ENCODE measurements at regions not wholly inside any gene's neighbourhood (a gene's known extent, or its start where the extent isn't known, plus 50 kb on each side); places are given as distances from the start of the nearest gene placed in this dataset.
"Not testable (repeated sequence)": the region's sequence is repeated elsewhere in the genome, so short reads cannot be mapped to it uniquely, and the experiment has no call there.

DNA sequence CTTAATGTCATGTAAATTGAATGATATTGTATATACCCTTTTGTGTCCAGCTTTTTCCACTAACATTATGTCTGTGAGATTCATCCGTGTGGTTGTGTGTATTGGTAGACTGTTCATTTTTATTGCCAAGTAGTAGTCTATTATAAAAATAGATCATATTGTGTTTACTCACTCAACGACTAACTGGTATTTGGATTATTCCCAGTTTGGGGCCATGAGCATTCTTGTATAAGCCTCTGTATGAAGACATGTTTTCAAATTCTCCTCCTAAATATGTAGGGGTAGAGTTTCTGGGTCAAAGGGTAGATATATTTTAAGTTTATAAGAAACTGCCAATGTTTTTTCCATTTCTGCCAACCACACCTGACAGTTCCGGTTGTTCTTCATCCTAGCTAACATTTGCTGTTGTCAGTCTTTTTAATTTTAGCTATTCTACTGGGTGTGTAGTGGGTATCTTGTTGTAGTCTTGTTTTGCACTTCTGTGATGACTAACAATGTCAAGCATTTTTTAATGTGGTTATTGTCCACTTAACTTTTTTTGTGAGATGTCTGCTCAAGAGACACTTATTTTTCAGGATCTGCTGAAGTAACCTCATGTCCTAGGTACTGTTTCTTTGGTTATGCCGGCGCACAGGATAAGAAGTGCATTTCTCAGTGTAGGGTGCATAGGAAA lies 93.2 kb downstream of the DACT1 start:
- DNase-seq (ENCODE audit: low read depth) = peak; percentile 84

DNA sequence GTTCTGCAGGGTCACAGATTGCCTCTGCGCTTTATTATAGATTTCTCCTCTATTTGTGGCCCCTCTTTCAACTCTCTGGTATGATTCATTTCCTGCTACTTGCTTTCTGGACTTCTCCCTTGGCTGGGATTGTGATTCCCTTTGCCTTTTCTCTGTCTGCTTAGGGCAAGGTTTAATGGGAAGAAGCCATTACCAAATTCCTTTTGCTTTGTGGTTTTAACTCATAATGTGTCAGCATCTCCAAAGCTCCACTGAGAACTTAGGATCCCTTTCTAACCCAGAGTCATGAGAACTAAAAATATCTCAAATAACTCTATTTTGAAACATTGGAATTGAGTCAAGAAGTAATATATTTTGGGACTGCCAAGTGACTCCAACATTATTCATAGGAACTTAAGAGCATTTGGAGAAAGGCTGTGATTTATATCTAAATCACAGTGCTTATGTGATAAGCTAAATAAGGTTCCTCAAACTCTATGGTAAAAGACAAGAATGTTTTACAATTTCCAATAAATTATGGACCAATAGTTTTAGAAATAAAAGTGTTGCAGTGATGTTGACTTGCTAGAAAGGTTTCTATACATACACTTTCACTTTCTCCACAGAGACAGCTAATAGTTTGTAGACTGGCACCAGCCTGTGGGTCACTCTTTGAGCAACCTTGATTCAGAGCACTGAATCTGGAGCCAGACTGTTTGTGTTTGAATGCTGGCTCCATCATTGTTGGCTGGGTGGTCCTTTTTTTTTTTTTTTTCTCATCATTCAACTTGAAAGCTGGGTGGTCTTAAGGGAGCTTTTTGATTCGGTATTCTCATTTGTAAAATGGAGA lies 93.9 kb downstream of the DACT1 start:
- peak; percentile 99 for DNase-seq (ENCODE audit: low read depth)

DNA sequence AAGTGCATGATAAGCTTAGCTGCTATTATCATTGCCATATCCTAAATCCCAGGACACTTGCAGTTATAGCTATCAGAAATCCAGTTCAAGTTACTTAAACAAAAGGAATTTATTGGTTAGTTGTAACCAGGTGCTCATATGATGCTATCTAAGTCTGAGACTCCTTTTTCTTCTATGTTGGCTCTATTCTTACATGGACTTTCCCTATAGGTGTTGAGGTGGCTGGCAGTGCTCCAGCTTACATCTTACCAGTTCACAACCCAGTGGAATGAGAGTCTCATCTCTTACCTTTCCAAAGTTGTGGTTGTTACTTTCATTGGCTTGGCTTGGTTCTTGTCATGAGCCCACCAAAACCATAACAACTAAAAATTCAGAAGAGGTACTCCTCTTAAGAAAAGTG lies 94.6 kb downstream of the DACT1 start:
- no peak for DNase-seq (ENCODE audit: low read depth)

DNA sequence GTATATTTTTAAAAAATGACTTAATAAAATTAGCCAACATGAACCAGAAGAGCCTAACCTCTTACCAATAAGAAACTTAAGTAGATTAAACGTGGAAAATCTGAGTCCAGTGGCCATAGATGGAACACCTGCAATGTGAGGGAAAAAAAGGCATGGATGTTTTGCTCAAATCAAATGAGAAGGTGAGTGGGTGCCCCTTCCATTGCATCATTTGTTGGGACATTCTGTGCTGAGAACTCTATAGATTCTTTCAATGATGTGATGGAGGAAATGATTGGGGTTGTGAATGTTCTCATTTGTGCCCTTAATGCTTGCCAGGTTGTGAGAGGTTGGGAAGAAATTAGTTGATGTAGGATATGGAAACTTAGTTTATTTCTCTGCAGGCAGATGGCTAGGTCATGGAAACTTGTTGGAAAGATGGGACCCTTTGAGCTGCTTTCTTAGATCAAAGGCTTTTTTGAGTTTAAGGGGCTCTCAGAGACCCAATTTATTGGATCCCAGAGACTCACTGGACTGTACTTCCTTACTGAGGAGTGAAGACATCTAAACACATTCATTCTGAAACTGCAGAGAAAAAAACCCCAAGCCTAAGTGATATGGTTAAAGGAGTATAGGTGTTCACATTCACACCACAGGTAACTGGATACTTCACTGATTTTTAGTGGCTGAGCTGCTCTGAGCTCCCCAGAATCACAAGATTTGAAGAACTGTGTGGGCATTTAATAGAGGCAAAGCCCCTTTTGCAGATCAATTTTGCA lies 95.9 kb downstream of the DACT1 start:
- DNase-seq (ENCODE audit: low read depth) = no peak

DNA sequence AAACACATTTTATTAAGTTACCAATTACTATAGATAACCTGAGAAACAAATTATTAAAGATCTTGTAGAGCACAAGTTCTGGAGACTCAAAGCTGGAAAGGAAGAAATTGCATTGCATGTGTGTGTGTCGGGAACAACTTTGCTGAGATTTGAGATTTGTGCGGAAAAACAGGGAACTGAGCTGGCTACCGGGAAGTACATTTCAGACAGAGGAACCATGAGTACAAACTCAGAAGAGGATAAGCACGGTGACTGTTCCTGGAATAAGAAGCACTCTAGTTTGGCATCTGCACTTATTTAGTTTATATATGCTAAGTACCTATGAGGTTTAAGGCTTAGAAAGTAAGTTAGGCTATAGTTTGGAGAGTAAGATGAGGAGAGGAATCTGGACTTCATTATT lies 97.8 kb downstream of the DACT1 start:
- DNase-seq (ENCODE audit: low read depth) = no peak

DNA sequence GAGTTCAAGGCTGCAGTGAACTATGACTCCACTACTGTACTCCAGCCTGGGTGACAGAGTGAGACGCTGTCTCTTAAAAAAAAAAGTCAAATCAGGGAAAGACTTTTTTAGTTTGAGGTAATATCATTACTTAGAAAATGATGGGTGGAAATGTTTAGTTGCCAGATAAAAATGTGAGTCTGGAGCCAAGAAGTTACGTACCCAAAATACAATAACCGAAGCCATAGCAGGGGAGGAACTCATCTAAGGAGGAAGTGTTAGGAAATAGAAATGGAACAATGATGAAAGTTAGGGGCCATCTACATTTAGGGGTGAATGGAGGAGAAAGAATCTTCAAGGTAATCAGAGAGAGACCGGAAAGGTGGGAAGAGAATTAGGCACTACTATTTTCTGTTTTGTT lies 98.8 kb downstream of the DACT1 start:
- no peak for DNase-seq (ENCODE audit: low read depth)

DNA sequence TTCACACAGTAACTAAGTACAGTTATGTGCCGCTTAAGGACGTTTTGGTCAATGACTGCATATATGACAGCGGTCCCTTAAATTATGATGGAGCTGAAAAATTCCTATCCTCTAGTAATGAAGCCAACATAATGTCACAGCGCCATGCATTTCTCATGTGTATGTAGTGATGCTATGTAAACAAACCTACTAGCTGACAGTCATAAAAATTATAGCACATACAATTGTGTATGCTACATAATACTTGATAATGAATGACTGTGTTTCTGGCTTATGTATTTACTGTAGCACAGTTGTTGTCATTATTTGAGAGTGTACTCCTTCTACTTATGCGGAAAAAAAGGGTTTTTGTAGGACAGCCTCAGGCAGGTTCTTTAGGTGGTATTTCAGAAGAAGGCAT lies 99.7 kb downstream of the DACT1 start:
- DNase-seq (ENCODE audit: low read depth) = no peak

DNA sequence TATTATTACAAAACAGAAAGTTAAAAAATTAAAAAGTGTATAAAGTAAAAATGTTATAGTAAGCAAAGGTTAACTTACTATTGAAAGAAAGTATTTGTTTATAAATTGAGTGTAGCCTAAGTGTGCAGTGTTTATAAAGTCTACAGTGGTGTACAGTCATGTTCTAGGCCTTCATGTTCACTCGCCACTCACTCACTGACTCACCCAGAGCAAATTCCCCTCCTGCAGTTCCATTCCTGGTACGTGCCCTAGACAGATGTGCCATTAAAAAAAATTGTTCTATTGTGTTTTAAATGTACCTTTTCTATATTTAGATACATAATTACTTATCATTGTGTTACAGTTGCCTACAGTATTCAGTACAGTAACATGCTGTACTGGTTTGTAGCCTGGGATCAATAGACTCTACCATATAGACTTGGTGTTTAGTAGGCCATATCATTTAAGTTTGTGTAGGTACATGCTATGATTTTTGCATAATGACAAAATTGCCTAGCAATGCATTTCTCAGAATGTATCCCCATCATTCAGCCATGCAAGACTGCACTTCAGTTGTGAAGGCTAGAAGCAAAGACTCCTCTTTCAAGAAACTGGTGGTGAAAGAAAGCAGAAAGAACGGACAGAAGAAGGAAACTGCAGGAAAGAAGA lies 100.6 kb downstream of the DACT1 start:
- DNase-seq (ENCODE audit: low read depth) = peak; percentile 91

DNA sequence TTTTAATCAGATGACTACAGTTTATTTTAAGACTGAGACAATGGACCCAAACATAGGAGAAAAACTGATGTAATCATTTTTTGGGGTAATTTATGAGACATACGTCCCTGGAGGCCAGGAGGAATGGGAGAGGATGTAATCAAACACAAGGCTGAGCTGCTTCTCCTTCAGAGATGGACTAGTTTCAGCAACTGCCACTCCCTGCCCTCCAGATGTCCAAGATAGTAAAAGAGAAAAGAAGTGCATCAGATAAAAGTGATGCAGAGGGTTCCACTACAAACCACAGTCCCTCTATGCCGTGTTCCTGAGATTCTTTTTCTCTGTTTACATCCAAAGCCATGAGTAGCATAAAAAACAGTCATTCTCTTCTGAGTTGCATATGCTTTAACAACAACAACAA lies 101.1 kb downstream of the DACT1 start:
- no peak for DNase-seq (ENCODE audit: low read depth)

DNA sequence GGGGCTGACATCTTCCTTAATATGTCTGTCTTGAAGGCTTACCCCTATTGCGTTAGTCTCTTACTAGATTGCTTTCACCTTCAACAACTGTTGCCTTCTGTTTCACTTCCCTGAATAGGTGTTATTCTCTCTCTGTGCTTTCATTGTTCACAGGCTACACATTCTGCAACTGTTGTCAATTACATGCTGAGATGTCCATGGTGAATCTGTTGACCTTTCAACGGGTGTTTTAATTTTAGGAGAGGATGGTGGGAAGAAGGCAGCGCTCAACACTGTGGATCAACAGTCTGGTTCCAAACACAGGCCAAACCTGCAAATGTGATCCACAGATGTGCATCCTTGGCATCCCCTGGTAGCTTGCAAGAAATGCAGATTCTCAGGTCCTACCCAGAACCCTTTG lies 101.9 kb downstream of the DACT1 start:
- DNase-seq (ENCODE audit: low read depth) = no peak

DNA sequence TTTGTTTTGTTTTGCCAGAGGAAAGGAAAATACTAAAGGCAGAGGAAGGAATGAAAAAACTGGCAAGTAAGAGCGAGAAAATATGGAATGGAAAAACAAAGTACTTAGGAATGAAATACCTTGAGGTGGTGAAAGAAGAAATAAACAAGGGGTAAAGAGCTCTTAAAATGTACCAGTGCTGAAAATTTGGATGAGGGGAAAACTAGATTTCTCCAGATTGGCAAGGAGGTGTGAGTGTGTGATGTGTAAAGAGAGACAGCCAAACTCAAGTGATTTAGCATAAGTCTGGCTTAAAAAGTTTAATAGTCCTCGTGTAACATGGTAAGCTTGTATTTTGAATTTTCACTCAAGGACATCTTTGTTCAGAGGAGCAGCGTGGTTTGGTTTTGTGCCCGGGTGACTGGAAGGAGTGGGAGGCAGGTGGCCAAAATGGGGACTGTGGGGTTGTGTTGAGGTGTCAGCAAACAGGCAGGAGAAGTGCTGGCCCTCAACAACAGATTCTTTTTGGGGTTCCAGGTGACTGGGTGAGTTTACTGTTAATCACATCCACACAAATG lies 102.7 kb downstream of the DACT1 start:
- peak; percentile 18 for DNase-seq (ENCODE audit: low read depth)

DNA sequence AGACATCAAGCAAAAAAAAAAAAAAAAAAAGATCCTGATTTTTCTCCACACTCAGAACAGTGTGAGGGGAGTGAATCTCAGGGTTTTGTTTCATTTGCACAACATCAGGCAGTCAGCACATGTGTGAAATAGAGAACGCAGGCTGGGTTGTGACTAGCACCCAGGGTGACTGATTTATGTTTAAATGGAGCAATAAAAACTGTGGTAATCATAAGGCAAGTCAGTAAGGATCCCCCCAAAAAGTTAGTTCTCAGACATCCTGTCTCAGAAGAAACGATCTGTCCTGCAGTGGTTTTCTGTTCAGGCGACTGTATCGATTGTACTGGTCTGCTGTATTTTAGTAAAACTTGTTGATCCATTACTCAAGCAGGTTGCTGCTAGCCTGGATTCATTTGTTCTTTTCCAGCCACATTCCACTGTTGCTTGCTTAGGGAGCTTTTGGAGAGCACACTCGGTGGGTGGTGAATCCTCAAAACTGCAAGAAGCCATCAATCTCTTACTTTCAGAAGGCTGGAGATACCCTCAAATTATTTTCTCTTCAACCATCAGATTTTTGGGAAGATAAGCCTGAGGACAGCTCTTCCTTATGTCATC lies 107.1 kb downstream of the DACT1 start:
- DNase-seq (ENCODE audit: low read depth) = no peak

DNA sequence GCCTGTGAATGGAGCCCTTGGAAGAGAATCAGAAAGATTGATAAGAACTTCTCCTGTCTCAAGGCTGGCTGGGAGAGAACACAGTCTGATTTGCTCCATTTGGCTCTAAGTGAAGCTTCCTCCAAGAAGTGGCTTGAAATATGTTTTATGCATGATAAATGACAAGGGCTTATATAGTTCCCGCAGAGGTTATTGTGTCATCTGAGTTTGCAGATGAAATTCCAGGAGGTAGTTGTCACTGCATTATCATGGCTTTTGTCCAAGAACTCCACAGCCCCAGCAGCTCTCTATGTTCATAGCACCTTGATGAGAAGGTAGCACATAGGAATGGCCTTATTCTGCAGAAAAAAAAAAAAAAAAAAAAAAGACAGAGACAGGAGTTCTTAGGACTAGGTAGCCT lies 108.5 kb downstream of the DACT1 start:
- peak; percentile 78 for DNase-seq (ENCODE audit: low read depth)

DNA sequence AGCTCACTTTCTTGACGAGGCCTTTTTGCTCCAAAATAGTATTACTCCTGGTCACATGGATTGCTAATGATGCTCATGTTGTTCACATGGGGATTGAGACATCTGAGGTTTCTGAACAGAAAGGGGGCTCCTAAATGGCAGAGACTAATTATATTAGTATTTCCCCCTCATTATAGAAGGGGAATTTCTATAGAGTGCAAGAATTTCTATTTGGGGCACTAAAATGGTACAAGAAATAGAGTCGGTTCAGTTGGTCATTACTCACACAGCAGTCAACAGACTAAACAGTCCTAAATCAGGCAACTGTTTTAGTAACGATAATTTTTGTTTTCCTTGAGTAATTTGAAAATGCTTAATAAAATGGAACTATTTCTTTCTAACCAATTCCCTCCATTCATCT lies 108.9 kb downstream of the DACT1 start:
- DNase-seq (ENCODE audit: low read depth) = no peak

DNA sequence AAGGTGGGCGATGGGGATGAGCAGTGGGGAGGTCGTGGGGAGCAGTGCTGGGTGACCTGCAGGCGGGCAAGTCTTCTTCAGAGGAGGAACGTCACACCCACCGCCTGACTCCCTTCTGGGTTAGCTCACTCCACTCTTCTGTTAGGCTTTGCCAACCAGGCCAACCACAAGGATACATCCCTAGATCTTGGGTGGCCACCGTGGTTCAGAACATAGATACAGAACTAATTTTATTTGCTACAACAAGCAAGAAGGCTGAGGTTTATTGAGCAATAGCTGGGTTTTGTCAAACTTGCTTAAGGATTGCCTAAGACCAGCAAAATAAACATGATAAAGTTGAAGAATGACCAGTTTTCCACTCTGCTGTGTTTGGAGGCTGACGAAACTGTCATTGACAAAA lies 109.4 kb downstream of the DACT1 start:
- DNase-seq (ENCODE audit: low read depth) = peak; percentile 98

DNA sequence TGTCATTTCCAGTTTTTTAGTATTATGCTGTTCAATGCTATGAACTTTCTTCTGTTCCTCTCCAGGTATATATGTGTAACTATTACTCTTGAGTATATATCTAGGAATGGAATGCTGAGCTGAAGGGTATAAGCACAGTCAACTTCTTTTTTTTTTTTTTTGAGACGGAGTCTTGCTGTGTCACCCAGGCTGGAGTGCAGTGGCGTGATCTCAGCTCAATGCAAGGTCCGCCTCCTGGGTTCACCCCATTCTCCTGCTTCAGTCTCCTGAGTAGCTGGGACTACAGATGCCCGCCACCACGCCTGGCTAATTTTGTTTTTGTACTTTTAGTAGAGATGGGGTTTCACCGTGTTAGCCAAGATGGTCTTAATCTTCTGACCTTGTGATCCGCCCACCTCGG lies 110.5 kb downstream of the DACT1 start:
- not testable (repeated sequence) for DNase-seq (ENCODE audit: low read depth)

DNA sequence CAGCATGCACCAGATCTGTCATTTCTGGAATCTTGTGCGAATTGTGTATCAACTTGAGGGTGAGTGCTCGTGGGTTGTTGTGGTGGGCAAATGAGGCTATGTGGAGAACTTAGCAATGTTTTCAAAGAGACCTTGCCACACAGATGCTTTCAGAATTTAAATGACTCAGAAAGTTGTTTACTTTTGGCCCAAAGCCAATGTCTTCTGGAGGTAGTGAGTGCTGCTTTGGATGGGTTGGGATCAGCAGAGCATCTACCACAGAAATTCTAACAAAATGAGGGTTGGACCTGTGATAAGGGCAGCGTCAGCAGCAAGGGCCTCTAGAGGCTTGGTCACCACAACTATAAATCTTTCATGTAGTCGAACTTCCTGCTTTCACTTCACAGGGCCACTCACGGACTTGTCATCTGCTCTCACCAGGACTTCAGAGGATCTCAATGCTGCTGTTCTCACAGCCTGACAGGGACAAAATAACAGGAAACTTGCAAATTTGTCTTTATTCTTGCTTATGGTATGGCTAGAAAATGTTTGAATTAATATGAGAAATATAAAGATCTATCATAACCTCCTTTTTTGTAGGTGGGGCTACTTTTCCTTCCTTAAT lies 111.4 kb downstream of the DACT1 start:
- peak; percentile 98 for DNase-seq (ENCODE audit: low read depth)

DNA sequence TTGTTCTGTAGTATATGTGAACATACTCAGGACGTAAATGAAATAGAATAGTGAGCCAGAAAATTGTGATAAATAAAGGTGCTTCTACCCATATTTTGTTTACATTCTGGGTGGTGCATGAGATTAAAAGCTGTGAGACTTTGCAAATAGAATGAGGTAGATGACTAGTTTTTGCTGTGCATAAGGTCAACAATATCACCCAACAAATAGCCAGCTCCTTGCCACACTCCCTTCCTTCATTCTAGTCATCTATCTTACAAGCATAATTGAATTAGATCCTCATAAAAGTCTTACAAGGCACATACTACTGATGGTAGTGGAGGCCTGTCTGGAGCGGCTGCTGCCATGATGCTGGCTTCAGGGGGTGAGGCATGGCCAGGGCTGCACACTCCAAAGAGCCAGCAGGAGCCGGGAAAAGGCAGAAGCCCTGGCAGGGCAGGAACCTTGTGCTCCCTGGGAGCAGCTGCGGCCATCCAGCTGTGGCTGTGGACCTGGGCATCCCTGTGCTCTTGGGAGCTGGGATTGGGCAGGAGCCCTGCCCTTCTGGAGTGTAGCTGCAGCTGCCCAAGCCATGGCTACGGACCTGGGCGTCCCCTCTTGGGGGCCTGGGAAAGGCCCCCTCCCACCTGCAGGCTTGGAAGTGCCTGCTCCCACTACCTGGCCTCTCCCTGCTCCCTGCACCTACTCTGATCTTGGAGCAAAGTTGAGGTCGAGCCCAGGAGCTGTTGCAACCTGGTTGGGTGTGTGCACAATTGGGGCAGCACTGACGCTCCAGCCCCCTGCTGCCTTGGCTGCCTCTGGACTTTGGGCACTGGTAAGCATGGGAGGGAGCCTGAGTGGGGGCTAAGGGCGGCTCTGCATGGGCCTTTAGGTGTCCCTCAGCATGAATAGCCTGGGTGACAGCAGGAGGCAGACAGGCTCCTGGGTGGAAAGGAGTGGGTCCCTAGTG lies 112.8 kb downstream of the DACT1 start:
- DNase-seq (ENCODE audit: low read depth) = no peak

DNA sequence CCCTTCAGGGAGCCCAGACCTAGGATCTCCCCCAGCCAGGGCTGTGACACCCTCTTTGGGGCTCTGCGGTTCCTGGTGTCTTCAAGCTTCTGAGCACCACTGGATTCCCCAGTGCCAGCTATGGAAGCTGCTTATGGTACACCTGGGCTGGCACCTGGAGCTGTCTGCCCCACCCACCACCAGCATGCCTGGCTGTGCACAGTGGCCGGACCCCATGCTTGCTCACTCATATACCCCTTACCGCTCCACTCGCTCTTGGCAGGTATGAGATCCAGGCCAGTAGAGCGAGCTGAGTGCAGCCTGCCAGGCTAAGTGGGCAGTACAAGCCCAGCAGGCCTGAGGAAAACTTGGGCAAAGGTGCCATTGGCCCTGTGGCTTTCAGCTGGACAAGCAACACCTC lies 114.0 kb downstream of the DACT1 start:
- DNase-seq (ENCODE audit: low read depth) = no peak

DNA sequence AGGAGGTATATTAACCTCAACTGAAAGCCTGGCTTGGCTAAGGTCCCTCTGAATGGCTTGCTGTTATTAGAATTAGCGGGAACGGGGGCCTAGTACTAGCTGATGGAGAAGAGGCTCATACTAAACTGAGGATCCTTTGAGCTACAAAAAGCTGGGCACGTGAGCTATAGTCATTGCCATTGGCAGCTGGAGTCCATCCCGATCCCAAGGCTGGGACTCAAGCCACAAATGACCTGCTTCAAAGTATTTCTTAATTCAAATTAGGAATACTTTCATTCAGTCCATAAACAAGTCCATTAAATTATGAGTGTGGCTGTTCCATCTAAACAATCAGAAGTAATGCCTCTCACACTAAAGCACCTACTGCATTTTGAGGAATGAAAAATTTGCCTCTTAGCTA lies 114.5 kb downstream of the DACT1 start:
- no peak for DNase-seq (ENCODE audit: low read depth)
